GM18870 (cell line): ENCODE measurements at regions not wholly inside any gene's neighbourhood (a gene's known extent, or its start where the extent isn't known, plus 50 kb on each side); places are given as distances from the start of the nearest gene placed in this dataset.
A peak's percentile ranks its signal among the peaks of the same experiment; 100 is the strongest.
"Not testable (repeated sequence)": the region's sequence is repeated elsewhere in the genome, so short reads cannot be mapped to it uniquely, and the experiment has no call there.

Experiments
- ATAC-seq: cut with Tn5 transposase; IDR thresholded peaks from one replicate; pipeline ENCODE4 v1.9.1; 2021; ENCODE audit warnings: moderate library complexity; ENCODE audit not compliant: unreplicated experiment

- no peak for ATAC-seq
These were observed 250.4 kb upstream of the CDH12 start for GRCh38 chr5:23103566-23103965.

DNA sequence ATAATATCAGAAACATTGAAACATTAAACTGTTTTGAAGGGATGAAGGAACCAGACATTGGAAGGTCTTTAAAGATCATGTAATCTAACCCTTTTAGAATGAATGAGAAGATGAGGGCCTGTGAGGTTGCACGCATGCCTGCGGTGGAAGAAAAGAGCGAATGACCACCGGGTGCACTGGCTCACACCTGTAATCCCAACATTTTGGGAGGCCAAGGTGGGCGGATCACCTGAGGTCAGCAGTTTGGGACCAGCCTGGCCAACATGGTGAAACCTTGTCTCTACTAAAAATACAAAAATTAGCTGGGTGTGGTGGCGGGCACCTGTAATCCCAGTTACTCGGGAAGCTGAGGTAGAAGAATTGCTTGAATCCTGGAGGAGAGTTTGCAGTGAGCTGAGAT is 242.3 kb upstream of the CDH12 start:
- ATAC-seq, result not testable (repeated sequence)

DNA sequence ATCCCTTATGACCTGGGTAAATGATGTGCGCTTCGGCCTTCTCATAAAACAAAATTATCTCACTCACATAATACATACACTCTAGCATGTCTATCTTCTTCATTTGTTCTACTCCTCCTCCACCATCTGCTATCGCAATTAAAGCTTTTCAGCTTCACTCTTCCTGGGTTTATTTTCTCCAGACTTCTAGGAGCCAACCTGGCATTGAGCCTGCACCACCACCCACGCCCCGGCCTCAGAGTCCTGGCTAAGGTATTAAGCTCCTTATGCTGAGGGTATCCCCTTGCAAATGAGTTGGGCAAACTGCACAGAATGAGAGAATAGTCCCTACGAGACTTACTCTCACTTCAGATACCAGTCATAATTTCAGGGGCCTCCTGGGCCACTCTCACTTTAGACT is 236.1 kb upstream of the CDH12 start:
- no peak for ATAC-seq

DNA sequence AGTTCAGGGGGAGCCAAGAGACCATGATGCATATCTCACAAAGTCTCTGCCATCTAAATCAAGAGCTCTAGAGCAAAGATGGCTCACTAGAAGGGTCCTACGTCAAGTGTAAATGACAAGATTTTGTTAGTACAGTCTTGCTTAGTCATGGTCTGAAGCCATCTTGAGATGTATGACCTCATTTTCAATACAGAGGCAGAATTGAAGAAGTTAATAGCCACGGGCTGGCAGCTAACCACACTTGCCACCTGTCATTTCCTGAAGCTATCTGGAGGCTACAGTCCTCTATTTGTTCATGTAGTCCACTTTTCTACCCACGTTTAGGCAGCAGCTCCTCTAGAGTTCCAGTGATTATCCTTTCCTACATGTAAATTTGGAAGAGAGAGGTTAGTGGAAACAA is 231.7 kb upstream of the CDH12 start:
- peak; percentile 70 for ATAC-seq

- ATAC-seq, result peak; percentile 56
These were observed 219.0 kb upstream of the CDH12 start for GRCh38 chr5:23072179-23072578.

- peak; percentile 72 for ATAC-seq
These were observed 218.5 kb upstream of the CDH12 start for GRCh38 chr5:23071682-23072081.

DNA sequence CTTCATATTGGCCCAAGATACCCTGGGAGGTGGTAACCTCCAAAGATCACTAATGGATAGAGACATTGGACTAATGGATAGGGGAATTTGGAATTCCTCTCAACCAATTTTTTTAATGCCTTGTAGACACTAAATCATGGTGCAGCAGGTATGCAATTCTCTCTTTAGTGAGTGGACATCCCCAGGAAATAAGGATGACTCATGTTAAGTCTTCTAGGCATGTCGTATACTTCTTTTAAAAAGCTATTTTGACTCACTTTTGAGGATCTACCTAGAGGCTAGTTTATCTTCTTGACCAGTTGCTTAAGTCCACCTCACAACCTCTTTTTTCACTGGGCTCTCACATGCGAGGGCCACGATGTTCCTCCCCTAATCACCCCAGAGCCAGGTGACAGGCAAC is 211.6 kb upstream of the CDH12 start:
- ATAC-seq, result no peak

GRCh38 chr5:23053846-23054245 is 200.7 kb upstream of the CDH12 start:
- ATAC-seq, result no peak

DNA sequence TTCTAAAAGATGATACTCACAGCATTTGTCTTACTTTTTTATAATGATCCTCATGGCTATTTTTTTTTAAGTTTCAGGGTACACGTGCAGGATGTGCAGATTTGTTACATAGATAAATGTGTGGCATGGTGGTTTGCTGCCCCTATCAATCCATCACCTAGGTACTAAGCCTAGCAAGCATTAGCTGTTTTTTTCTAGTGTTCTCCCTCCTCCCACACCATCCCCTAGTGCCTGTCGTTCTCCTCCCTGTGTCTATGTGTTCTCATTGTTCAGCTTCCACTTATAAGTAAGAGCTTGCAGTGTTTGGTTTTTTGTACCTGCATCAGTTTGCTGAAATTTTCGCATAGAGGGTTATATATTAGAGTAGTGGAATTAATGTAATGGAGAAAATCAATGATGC is 189.1 kb upstream of the CDH12 start:
- ATAC-seq, result no peak

DNA sequence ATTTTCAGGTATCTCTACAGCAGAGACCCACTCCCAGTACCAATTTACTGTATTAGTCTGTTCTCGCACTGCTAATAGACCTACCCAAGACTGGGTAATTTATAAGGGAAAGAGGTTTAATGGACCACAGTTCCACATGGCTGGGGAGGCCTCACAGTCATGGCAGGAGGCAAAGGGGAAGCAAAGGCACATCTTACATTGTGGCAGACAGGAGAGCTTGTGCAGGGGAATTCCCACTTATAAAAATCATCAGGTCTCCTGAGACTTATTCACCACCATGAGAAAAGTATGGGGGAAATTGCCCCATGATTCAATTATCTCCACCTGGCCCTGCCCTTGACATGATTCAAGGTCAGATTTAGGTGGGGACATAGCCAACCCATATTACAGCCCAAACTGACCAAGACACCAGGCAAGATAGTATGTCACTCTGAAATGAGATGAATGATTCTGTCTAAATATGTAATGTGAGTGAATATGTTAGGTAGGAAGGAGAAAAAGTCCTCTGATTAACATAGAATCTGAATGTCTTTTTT is 182.5 kb upstream of the CDH12 start:
- no peak for ATAC-seq

GRCh38 chr5:23033864-23034263 is 180.7 kb upstream of the CDH12 start:
- no peak for ATAC-seq

GRCh38 chr5:23029290-23029689 is 176.1 kb upstream of the CDH12 start:
- no peak for ATAC-seq

- no peak for ATAC-seq
These were observed 175.4 kb upstream of the CDH12 start for GRCh38 chr5:23028445-23029021.

- ATAC-seq, result no peak
These were observed 174.7 kb upstream of the CDH12 start for GRCh38 chr5:23027830-23028229.

GRCh38 chr5:23027331-23027730 is 174.2 kb upstream of the CDH12 start:
- no peak for ATAC-seq

- no peak for ATAC-seq
These were observed 173.4 kb upstream of the CDH12 start for GRCh38 chr5:23026252-23027170.

- ATAC-seq, result no peak
These were observed 172.6 kb upstream of the CDH12 start for GRCh38 chr5:23025629-23026233.

- no peak for ATAC-seq
These were observed 171.3 kb upstream of the CDH12 start for GRCh38 chr5:23024470-23024869.

DNA sequence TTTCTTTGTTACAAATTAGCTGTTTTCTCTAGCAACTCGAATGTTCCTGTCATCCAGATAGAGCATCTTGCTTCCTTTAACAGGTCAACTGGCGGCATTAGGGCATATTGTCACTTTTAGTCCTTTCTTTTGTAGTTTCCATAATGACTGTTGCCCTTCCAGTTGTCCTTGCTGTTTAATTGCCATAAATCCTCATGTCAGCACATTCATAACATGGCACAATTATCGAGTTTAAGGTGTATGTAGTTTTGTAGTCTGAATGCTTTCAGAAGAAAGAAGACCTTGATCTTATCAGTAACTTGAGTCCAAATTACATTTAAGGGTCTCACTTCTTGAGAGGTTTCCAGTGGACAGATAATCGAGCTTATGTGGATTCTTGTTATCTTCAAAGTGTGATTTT is 161.7 kb upstream of the CDH12 start:
- ATAC-seq, result no peak

DNA sequence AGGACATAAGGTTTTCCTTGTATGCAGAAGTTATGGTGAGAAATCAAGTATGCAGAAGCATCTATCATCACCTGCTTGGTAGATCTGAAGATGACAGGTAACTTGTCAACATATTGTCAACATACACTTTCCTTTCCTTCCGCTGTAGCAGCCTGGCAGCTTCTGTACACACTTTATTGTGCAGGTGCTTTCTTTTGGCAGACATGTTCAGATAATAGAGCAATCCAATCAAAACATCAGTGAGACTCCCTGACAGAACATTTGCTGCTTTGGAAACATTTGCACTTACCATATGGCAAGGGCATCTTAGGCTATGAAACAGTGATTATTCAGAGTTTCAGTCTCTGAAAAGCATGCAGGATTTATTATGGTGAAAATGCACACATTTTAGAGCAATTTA is 161.1 kb upstream of the CDH12 start:
- ATAC-seq, result no peak

- ATAC-seq, result no peak
These were observed 160.4 kb upstream of the CDH12 start for GRCh38 chr5:23013395-23013998.
